Upper lobe of left lung (tissue), 6 donors: ENCODE measurements at regions not wholly inside any gene's neighbourhood (a gene's known extent, or its start where the extent isn't known, plus 50 kb on each side); places are given as distances from the start of the nearest gene placed in this dataset.

ENCODE experiments used
- ATAC-seq, 2 donors: fragments of 200-7000 bp; cut with Tn5 transposase; one replicate each; pipeline ENCODE4 v1.9.1; 2022; ENCODE audit warnings: mild to moderate bottlenecking in 2 of 2, moderate library complexity in 2 of 2; ENCODE audit not compliant: low FRiP score in 2 of 2
- DNase-seq, 2 donors: peaks; one replicate each; pipeline ENCODE4 v3.0.0-alpha.2; 2019 to 2020
- H3K27ac ChIP-seq, 4 donors: fragments of 200-600 bp; sonication (generic); one replicate each; pipeline ENCODE4 v1.5.1; 2016 to 2019
- H3K27me3 ChIP-seq, 4 donors: fragments of 200-600 bp; sonication (generic); one replicate each; pipeline ENCODE4 v1.5.1; 2017 to 2019
- H3K36me3 ChIP-seq, 4 donors: fragments of 200-600 bp; sonication (generic); one replicate each; pipeline ENCODE4 v1.5.1; 2016 to 2019
- H3K4me1 ChIP-seq, 4 donors: fragments of 200-600 bp; sonication (generic); one replicate each; pipeline ENCODE4 v1.5.1; 2018 to 2019
- H3K4me3 ChIP-seq, 4 donors: fragments of 200-600 bp; sonication (generic); one replicate each; pipeline ENCODE4 v1.5.1; 2017 to 2019; ENCODE audit warnings: mild to moderate bottlenecking in 2 of 4, moderate library complexity in 1 of 4
- H3K9me3 ChIP-seq, 4 donors: fragments of 200-600 bp; sonication (generic); one replicate each; pipeline ENCODE4 v1.5.1; 2018 to 2019
- CTCF ChIP-seq, 6 experiments: fragments of 450-650 bp in 4 of 6; fragments of 200-600 bp in 2 of 6; sonication (generic) in 2 of 6; IDR thresholded peaks; one replicate each; pipeline ENCODE4 v1.5.1; 2016 to 2019; ENCODE audit warnings: antibody characterized with exemption in 6 of 6
- EP300 ChIP-seq, 4 donors: sonication (generic); formaldehyde crosslinking; IDR thresholded peaks; one replicate each; pipeline ENCODE4 v1.5.1; 2017; ENCODE audit warnings: antibody characterized with exemption in 4 of 4, control low read depth in 2 of 4
- POLR2A ChIP-seq, 4 donors: fragments of 450-650 bp; IDR thresholded peaks; one replicate each; pipeline ENCODE4 v1.5.1; 2016 to 2017; ENCODE audit warnings: antibody characterized with exemption in 4 of 4, mild to moderate bottlenecking in 2 of 4
- POLR2AphosphoS5 ChIP-seq, 2 donors: sonication (generic); formaldehyde crosslinking; IDR thresholded peaks; one replicate each; pipeline ENCODE4 v1.5.1; 2017; ENCODE audit warnings: antibody characterized with exemption in 2 of 2
- WGBS, 2 donors: methylation state at CpG; one replicate each; pipeline ENCODE4 v1.1.5; 2017 to 2018; 5-methylcytosine and 5-hydroxymethylcytosine counted together
- donor health status: DM: no; HTN: no; CAD: no; lungs with moderate emphysema.
- donor health status: DM: no; HTN: yes; CAD: no; lungs with severe emphysema.

- TF ChIP-seq EP300 (IDR thresholded peaks at IDR 0.05), result no peak
- no peak for TF ChIP-seq POLR2AphosphoS5 (IDR thresholded peaks at IDR 0.05)
- peak in 3 of 6 experiments; percentile 18 to 37 (median 34) for TF ChIP-seq CTCF (IDR thresholded peaks at IDR 0.05)
- TF ChIP-seq POLR2A (IDR thresholded peaks at IDR 0.05), result no peak
- ATAC-seq, result peak in 1 of 2 donors; percentile 51
- WGBS, 2 donors, result 25 to 28% methylated on average over 6 of the region's 6 CpGs
- no peak overlapping the region for H3K4me3 ChIP-seq
- no peaks in the 10 kb centered on the region for H3K36me3 ChIP-seq
- DNase-seq, result no peak
- H3K4me1 ChIP-seq, result no peaks in the 10 kb centered on the region
- H3K9me3 ChIP-seq, result no peaks in the 10 kb centered on the region
- H3K27ac ChIP-seq, result no peak overlapping the region
- no peaks in the 10 kb centered on the region for H3K27me3 ChIP-seq
These were observed 1152.9 kb upstream of the CDH6 start for GRCh38 chr5:30040488-30041118.

GRCh38 chr5:30039379-30039778, 1154.1 kb upstream of the CDH6 start:
- Histone ChIP-seq H3K36me3 (no peaks in the 10 kb centered on the region), H3K9me3 (no peaks in the 10 kb centered on the region), H3K4me3 (no peak overlapping the region), H3K27ac (no peak overlapping the region), H3K4me1 (no peaks in the 10 kb centered on the region), H3K27me3 (no peaks in the 10 kb centered on the region)
- TF ChIP-seq EP300 (IDR thresholded peaks at IDR 0.05) (no peak), CTCF (IDR thresholded peaks at IDR 0.05) (no peak), POLR2AphosphoS5 (IDR thresholded peaks at IDR 0.05) (no peak), POLR2A (IDR thresholded peaks at IDR 0.05) (no peak)
- DNase-seq (no peak), ATAC-seq (no peak)

GRCh38 chr5:30034870-30035269, 1158.6 kb upstream of the CDH6 start:
- TF ChIP-seq CTCF (IDR thresholded peaks at IDR 0.05) (no peak), POLR2A (IDR thresholded peaks at IDR 0.05) (no peak), EP300 (IDR thresholded peaks at IDR 0.05) (no peak)
- Histone ChIP-seq H3K4me3 (no peak overlapping the region), H3K36me3 (no peaks in the 10 kb centered on the region), H3K27ac (no peak overlapping the region), H3K4me1 (no peaks in the 10 kb centered on the region), H3K27me3 (no peaks in the 10 kb centered on the region), H3K9me3 (no peaks in the 10 kb centered on the region)
- WGBS, 2 donors, result 57 to 61% methylated on average over 2 of the region's 2 CpGs
- no peak for DNase-seq
- ATAC-seq, result no peak

- TF ChIP-seq POLR2AphosphoS5 (IDR thresholded peaks at IDR 0.05) (no peak), EP300 (IDR thresholded peaks at IDR 0.05) (no peak), CTCF (IDR thresholded peaks at IDR 0.05) (no peak), POLR2A (IDR thresholded peaks at IDR 0.05) (no peak)
These were observed 1163.4 kb upstream of the CDH6 start for GRCh38 chr5:30030101-30030500.

GRCh38 chr5:30001826-30002225, 1191.7 kb upstream of the CDH6 start:
- TF ChIP-seq EP300 (IDR thresholded peaks at IDR 0.05) (no peak), POLR2AphosphoS5 (IDR thresholded peaks at IDR 0.05) (no peak), CTCF (IDR thresholded peaks at IDR 0.05) (no peak), POLR2A (IDR thresholded peaks at IDR 0.05) (no peak)
- H3K27me3 ChIP-seq, result no peaks in the 10 kb centered on the region
- ATAC-seq (no peak), DNase-seq (no peak)
- no peaks in the 10 kb centered on the region for H3K9me3 ChIP-seq
- no peaks in the 10 kb centered on the region for H3K36me3 ChIP-seq
- H3K4me3 ChIP-seq, result no peak overlapping the region
- WGBS, 2 donors, result 43 to 71% methylated on average over 2 of the region's 2 CpGs
- H3K4me1 ChIP-seq, result no peaks in the 10 kb centered on the region
- H3K27ac ChIP-seq, result no peak overlapping the region

More at GRCh38 chr5:30030101-30030500, 1163.4 kb upstream of the CDH6 start:
- Histone ChIP-seq H3K36me3 (no peaks in the 10 kb centered on the region), H3K27ac (no peak overlapping the region), H3K4me1 (no peaks in the 10 kb centered on the region), H3K4me3 (no peak overlapping the region), H3K27me3 (no peaks in the 10 kb centered on the region), H3K9me3 (no peaks in the 10 kb centered on the region)
- ATAC-seq, result no peak
- 48 to 59% methylated on average over 2 of the region's 2 CpGs for WGBS, 2 donors
- no peak for DNase-seq
